IMR-90 (cell line): ENCODE measurements at regions not wholly inside any gene's neighbourhood (a gene's known extent, or its start where the extent isn't known, plus 50 kb on each side); places are given as distances from the start of the nearest gene placed in this dataset.

Experiments used
- ATAC-seq: fragments of 200-7000 bp; cut with Tn5 transposase; 2 replicates; pipeline ENCODE4 v1.9.1; 2020; ENCODE audit warnings: low read depth, mild to moderate bottlenecking, moderate library complexity
- BruUV-seq: library from RNA; stranded (reverse); fragments of 400-500 nt; replicated peaks from 2 replicates; lab custom pipeline; 2021; lab: Mats Ljungman, UMichigan
- CTCF ChIA-PET: fragments of 300-600 bp; formaldehyde crosslinking; extraction: SDS; loops from one replicate; lab custom pipeline; 2021; ENCODE audit warnings: antibody characterized with exemption; lab: Yijun Ruan, JAX
- POLR2A ChIA-PET: fragments of 300-600 bp; sonication (Branson Sonifier 250); formaldehyde crosslinking; loops from one replicate; lab custom pipeline; 2022; ENCODE audit warnings: antibody characterized with exemption; ENCODE audit not compliant: unreplicated experiment; lab: Charles Lee
- DNase-seq: peaks from one replicate; pipeline ENCODE4 v3.0.0; 2013
- H2AFZ ChIP-seq: replicated peaks from 2 replicates; pipeline ENCODE3; 2013; ENCODE audit warnings: low read length, mild to moderate bottlenecking; ENCODE audit not compliant: poor library complexity
- H2AK5ac ChIP-seq: 2 replicates; pipeline ENCODE4 v1.6.1; 2013; ENCODE audit warnings: low read depth, low read length, inconsistent platforms
- H2AK9ac ChIP-seq: replicated peaks from 2 replicates; pipeline ENCODE3; 2013; ENCODE audit warnings: mild to moderate bottlenecking, low read depth, low read length, moderate library complexity; ENCODE audit not compliant: poor library complexity
- H2BK120ac ChIP-seq: 2 replicates; pipeline ENCODE4 v1.6.1; 2013; ENCODE audit warnings: low read depth, low read length, inconsistent platforms
- H2BK15ac ChIP-seq: 3 replicates; pipeline ENCODE4 v1.6.1; 2013; ENCODE audit warnings: low read depth, low read length, inconsistent platforms
- H2BK20ac ChIP-seq: 2 replicates; pipeline ENCODE4 v1.6.1; 2013; ENCODE audit warnings: low read depth, mild to moderate bottlenecking, inconsistent platforms, low read length, moderate library complexity
- H2BK5ac ChIP-seq: 2 replicates; pipeline ENCODE4 v1.6.1; 2013; ENCODE audit warnings: mild to moderate bottlenecking, low read depth, low read length, inconsistent platforms; ENCODE audit not compliant: poor library complexity, severe bottlenecking
- H3K14ac ChIP-seq: replicated peaks from 2 replicates; pipeline ENCODE4 v1.6.1; 2013; ENCODE audit warnings: low read depth, low read length, inconsistent platforms
- H3K18ac ChIP-seq: 2 replicates; pipeline ENCODE4 v1.6.1; 2013; ENCODE audit warnings: low read depth, low read length, control low read depth
- H3K23ac ChIP-seq: 2 replicates; pipeline ENCODE4 v1.6.1; 2013; ENCODE audit warnings: low read depth, low read length, inconsistent platforms
- H3K27ac ChIP-seq: 2 replicates; pipeline ENCODE4 v1.5.1; 2013; ENCODE audit warnings: mild to moderate bottlenecking, control low read depth, low read length; ENCODE audit not compliant: insufficient read depth
- H3K27me3 ChIP-seq: 2 replicates; pipeline ENCODE4 v1.6.1; 2013; ENCODE audit warnings: low read length; ENCODE audit not compliant: control insufficient read depth, insufficient read depth
- H3K36me3 ChIP-seq: 2 replicates; pipeline ENCODE4 v1.6.1; 2013; ENCODE audit warnings: low read length, mixed read lengths; ENCODE audit not compliant: control insufficient read depth, insufficient read depth
- H3K4ac ChIP-seq: 2 replicates; pipeline ENCODE4 v1.6.1; 2013; ENCODE audit warnings: low read depth, low read length, inconsistent platforms
- H3K4me1 ChIP-seq: 2 replicates; pipeline ENCODE4 v1.6.1; 2013; ENCODE audit warnings: low read length, mixed read lengths; ENCODE audit not compliant: control insufficient read depth, insufficient read depth
- H3K4me2 ChIP-seq: 2 replicates; pipeline ENCODE4 v1.6.1; 2013; ENCODE audit warnings: low read depth, mild to moderate bottlenecking, control low read depth, low read length, moderate library complexity
- H3K4me3 ChIP-seq: 2 replicates; pipeline ENCODE4 v1.5.1; 2013; ENCODE audit warnings: low read depth, mild to moderate bottlenecking, control low read depth, low read length, moderate library complexity; ENCODE audit not compliant: insufficient read depth
- H3K56ac ChIP-seq: 2 replicates; pipeline ENCODE4 v1.6.1; 2013; ENCODE audit warnings: low read length, inconsistent platforms; ENCODE audit not compliant: insufficient read depth; ENCODE audit errors: extremely low read depth
- H3K79me1 ChIP-seq, 2 experiments: 2 replicates each; pipeline ENCODE4 v1.6.1; 2013; ENCODE audit warnings: low read length in 2 of 2, inconsistent platforms in 1 of 2, low read depth in 1 of 2
- H3K9ac ChIP-seq: 2 replicates; pipeline ENCODE4 v1.6.1; 2013; ENCODE audit warnings: low read depth, low read length, control low read depth
- H3K9me1 ChIP-seq: 2 replicates; pipeline ENCODE4 v1.6.1; 2013; ENCODE audit warnings: low read length, inconsistent platforms; ENCODE audit not compliant: insufficient read depth
- H3K9me3 ChIP-seq: 2 replicates; pipeline ENCODE4 v1.6.1; 2013; ENCODE audit warnings: low read length; ENCODE audit not compliant: control insufficient read depth, insufficient read depth
- H4K20me1 ChIP-seq: 2 replicates; pipeline ENCODE4 v1.6.1; 2013; ENCODE audit warnings: low read length, inconsistent platforms; ENCODE audit not compliant: insufficient read depth
- H4K5ac ChIP-seq: 2 replicates; pipeline ENCODE4 v1.6.1; 2013; ENCODE audit warnings: mild to moderate bottlenecking, low read depth, low read length, control low read depth
- H4K8ac ChIP-seq, 2 experiments: 2 replicates each; pipeline ENCODE4 v1.6.1; 2013; ENCODE audit warnings: low read depth in 2 of 2, low read length in 2 of 2, control low read depth in 1 of 2, inconsistent platforms in 1 of 2
- H4K91ac ChIP-seq: 2 replicates; pipeline ENCODE4 v1.6.1; 2013; ENCODE audit warnings: low read depth, low read length, inconsistent platforms; ENCODE audit not compliant: insufficient read depth
- CEBPB ChIP-seq: IDR thresholded peaks from 2 replicates; pipeline ENCODE4 v1.6.1; 2012; ENCODE audit warnings: low read depth, low read length, improper control_type of control experiment
- CHD1 ChIP-seq: IDR thresholded peaks from 2 replicates; pipeline ENCODE4 v1.6.1; 2012; ENCODE audit warnings: low read depth, low read length, improper control_type of control experiment
- CTCF ChIP-seq: conservative IDR thresholded peaks from 2 replicates; pipeline ENCODE4 v1.5.1; 2012; ENCODE audit warnings: mild to moderate bottlenecking, low read depth, low read length, improper control_type of control experiment
- ELK1 ChIP-seq: fragments of 150-350 bp; IDR thresholded peaks from 2 replicates; pipeline ENCODE4 v1.6.1; 2016; ENCODE audit warnings: low read depth, mild to moderate bottlenecking, low read length, moderate library complexity, borderline replicate concordance
- MAFK ChIP-seq: IDR thresholded peaks from 2 replicates; pipeline ENCODE4 v1.6.1; 2012; ENCODE audit warnings: low read depth, low read length, improper control_type of control experiment
- NFE2L2 ChIP-seq: fragments of 150-350 bp; IDR thresholded peaks from 2 replicates; pipeline ENCODE4 v1.6.1; 2016; ENCODE audit warnings: low read depth, mild to moderate bottlenecking, low read length
- RFX5 ChIP-seq: IDR thresholded peaks from 2 replicates; pipeline ENCODE4 v1.8.0; 2012; ENCODE audit warnings: low read depth, mild to moderate bottlenecking, low read length, moderate library complexity
- WGBS, 2 experiments: methylation state at CpG; one replicate each; pipeline versions ENCODE4 v1.1.5 to v1.1.7; 2013; ENCODE audit warnings: missing lambda C conversion rate in 2 of 2; ENCODE audit not compliant: insufficient read length in 1 of 2; ENCODE audit errors: extremely low coverage in 2 of 2; 5-methylcytosine and 5-hydroxymethylcytosine counted together
- dilution Hi-C: fragments of 300-500 bp; cut with HindIII; formaldehyde crosslinking; loops from one replicate; pipeline ENCODE4 v1.14.3; 2018; ENCODE audit warnings: low sequenced_read_pairs; ENCODE audit not compliant: unreplicated experiment
- in situ Hi-C: fragments of 300-500 bp; cut with MboI; formaldehyde crosslinking; loops from 3 replicates; pipeline ENCODE4 v1.14.3; 2019; ENCODE audit warnings: low sequenced_read_pairs, inconsistent platforms, mixed read lengths
- intact Hi-C: fragments of 100-400 bp; cut with micrococcal nuclease; formaldehyde crosslinking; loops from 2 replicates; pipeline ENCODE4 v1.10.0; 2022

GRCh38 chr1:55959136-55959548 lies 620.2 kb downstream of the PLPP3 start:
- no peak for TF ChIP-seq CHD1
- no peak for TF ChIP-seq ELK1
- TF ChIP-seq RFX5 = no peak
- no peak for TF ChIP-seq CEBPB
- TF ChIP-seq CTCF = no peak
- TF ChIP-seq NFE2L2 = no peak
- TF ChIP-seq MAFK = no peak
- no peaks in the 10 kb centered on the region for H3K79me1 ChIP-seq
- no peak overlapping the region for H3K4ac ChIP-seq
- dilution Hi-C loops = no loop called here
- POLR2A ChIA-PET = no interaction called here
- 0 out of 2 replicates have a peak, but pooled peaks cover 2% of the 10 kb centered on the region for H3K4me1 ChIP-seq
- H4K5ac ChIP-seq = no peak overlapping the region
- no peak overlapping the region for H3K56ac ChIP-seq
- no peak overlapping the region for H2AFZ ChIP-seq
- no peak overlapping the region for H3K4me2 ChIP-seq
- no peaks in the 10 kb centered on the region; the same call in 1 of the 2 replicates for H3K9me3 ChIP-seq
- H2BK5ac ChIP-seq = no peak overlapping the region
- H4K20me1 ChIP-seq = no peaks in the 10 kb centered on the region
- no TSS peak for BruUV-seq
- no peak overlapping the region for H4K8ac ChIP-seq
- H2AK5ac ChIP-seq = no peak overlapping the region
- in situ Hi-C loops = no loop called here
- H2BK15ac ChIP-seq = no peak overlapping the region
- intact Hi-C loops = no loop called here
- WGBS, 2 experiments = no CpG with 5 or more reads among the region's 3 CpGs
- ATAC-seq (no peak), DNase-seq (no peak)
- H3K9me1 ChIP-seq = 0 out of 2 replicates have a peak, but pooled peaks cover 2% of the 10 kb centered on the region
- CTCF ChIA-PET = no interaction called here
- H3K27me3 ChIP-seq = peaks cover 17% of the 10 kb centered on the region
- no peak overlapping the region for H4K91ac ChIP-seq
- no peak overlapping the region for H3K14ac ChIP-seq
- no peak overlapping the region for H3K4me3 ChIP-seq
- H2BK20ac ChIP-seq = no peak overlapping the region
- H3K23ac ChIP-seq = no peak overlapping the region
- H2AK9ac ChIP-seq = no peak overlapping the region
- no peaks in the 10 kb centered on the region for H3K36me3 ChIP-seq
- no peak overlapping the region for H3K18ac ChIP-seq
- H2BK120ac ChIP-seq = no peak overlapping the region
- no peak overlapping the region for H3K9ac ChIP-seq
- H3K27ac ChIP-seq = no peak overlapping the region
